IMR-90 (cell line): ENCODE measurements at regions not wholly inside any gene's neighbourhood (a gene's known extent, or its start where the extent isn't known, plus 50 kb on each side); places are given as distances from the start of the nearest gene placed in this dataset.

Experiments used
- POLR2A ChIP-seq: IDR thresholded peaks from 2 replicates; pipeline ENCODE4 v1.6.1; 2012; ENCODE audit warnings: mild to moderate bottlenecking, low read depth, low read length
- RCOR1 ChIP-seq: IDR thresholded peaks from 2 replicates; pipeline ENCODE4 v1.6.1; 2012; ENCODE audit warnings: mild to moderate bottlenecking, low read length, improper control_type of control experiment; ENCODE audit not compliant: insufficient replicate concordance
- TF ChIP-seq, protein P1 (sequence below): conservative IDR thresholded peaks from 2 replicates; pipeline ENCODE4 v1.5.1; 2012; ENCODE audit warnings: mild to moderate bottlenecking, low read depth, low read length, improper control_type of control experiment

DNA sequence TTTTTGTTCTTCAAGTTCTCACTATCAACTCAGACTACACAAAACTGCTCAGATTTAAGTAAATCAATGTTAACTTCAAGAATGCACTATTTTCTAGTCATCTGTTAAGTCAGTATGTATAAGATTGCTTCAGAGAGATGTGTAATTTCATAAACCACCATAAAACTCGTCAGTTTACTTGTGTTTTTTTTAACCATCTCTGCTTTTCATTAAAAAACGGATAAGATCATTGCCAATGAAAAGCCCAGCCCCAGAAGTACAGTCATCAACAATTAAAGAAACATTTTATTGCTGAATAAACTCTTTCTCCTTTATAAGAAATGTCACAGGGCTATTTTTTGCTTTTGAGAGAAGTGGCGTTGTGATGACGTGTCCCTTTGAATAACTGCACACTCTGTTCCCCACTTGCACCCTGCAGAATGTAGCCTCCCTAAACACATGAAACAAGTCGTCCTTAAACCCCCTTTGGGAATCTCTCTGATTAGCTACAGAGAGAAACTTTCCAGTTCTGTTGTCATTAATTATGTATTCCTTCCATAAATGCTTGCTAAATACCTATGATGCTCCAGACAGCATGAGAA lies 202.7 kb upstream of the FOXD3 start:
- TF ChIP-seq, protein P1, sequence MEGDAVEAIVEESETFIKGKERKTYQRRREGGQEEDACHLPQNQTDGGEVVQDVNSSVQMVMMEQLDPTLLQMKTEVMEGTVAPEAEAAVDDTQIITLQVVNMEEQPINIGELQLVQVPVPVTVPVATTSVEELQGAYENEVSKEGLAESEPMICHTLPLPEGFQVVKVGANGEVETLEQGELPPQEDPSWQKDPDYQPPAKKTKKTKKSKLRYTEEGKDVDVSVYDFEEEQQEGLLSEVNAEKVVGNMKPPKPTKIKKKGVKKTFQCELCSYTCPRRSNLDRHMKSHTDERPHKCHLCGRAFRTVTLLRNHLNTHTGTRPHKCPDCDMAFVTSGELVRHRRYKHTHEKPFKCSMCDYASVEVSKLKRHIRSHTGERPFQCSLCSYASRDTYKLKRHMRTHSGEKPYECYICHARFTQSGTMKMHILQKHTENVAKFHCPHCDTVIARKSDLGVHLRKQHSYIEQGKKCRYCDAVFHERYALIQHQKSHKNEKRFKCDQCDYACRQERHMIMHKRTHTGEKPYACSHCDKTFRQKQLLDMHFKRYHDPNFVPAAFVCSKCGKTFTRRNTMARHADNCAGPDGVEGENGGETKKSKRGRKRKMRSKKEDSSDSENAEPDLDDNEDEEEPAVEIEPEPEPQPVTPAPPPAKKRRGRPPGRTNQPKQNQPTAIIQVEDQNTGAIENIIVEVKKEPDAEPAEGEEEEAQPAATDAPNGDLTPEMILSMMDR = no peak
- TF ChIP-seq RCOR1 (no peak), POLR2A (no peak)
